HG02642 (cell line): ENCODE measurements at regions not wholly inside any gene's neighbourhood (a gene's known extent, or its start where the extent isn't known, plus 50 kb on each side); places are given as distances from the start of the nearest gene placed in this dataset.

Experiments
- ATAC-seq: cut with Tn5 transposase; IDR thresholded peaks from one replicate; pipeline ENCODE4 v1.9.1; 2021; ENCODE audit warnings: mild to moderate bottlenecking; ENCODE audit not compliant: unreplicated experiment, poor library complexity

DNA sequence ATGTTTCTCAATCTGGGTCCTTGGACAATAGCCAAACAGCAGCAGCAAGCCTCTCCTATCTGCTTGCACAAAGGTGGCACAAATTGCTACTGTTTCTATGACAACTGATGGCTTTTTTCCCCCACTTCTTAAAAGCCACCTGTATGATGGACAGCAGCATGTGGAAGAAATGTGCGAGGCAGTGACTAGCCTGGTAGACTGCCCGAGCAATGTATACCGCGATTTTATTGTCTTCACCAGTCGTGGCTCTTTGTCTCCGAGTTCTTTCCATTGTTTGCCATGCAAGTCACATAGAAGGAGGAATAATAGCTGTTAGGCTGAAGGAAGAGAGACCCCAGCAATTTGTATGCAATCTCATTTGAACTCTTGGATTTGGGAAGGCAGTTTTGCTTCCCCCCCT is 79.4 kb downstream of the S1PR1 start:
- ATAC-seq, result no peak

DNA sequence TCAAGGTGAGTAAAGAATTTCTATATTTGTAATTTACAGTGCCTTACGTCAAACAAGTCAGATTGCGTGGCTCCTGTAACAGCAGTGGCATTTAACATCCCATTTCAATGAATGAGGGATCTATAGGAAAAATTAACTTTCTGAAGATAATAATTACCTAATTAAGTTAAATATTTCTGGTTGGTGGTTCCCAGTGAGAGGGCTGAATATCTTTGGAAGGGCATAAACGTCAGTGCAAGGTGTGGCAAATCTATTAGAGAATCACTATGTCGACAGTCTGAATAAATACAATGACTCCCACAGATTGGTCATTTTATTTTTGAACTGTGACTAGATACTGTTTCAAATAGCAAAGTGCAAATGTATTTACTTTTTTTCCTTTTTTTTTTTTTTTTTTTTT is 80.0 kb downstream of the S1PR1 start:
- no peak for ATAC-seq

DNA sequence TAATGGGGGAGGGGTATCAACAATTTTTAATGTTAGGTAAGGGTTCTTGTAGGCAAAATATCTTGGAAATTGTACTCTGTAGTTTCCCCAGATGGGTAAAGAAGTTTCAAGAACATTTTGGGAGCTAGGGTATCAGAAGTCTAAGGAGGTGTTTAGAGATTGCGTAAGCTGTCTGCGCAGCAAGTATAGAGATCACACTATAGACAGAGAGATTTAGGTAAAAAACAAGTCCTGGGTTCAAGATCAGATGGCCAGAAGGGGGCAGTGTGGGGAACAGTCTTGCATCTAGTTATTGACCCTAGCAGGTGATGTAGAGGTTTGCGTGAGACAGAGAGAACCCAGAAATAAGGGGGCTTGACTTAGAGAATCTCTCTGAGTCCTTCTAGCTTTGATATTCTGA is 80.8 kb downstream of the S1PR1 start:
- ATAC-seq, result no peak

DNA sequence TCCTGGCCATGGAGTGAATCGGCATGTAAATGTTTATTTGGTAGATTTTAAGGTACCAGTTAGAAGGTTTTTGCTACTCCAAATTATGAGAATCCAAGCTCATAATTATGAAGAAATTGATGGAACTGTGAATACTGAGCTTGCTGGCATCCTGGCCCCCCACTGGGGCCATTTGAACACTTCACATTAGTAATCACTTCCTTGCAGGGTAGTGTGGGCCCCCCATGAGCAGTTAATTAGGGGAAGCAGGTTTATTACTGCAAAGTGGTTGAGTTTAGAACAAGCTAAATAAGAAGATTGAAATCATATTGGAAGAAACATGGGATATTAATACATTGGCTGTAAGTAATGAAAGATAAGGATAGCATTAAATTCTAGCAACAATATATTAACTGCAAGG is 86.7 kb downstream of the S1PR1 start:
- no peak for ATAC-seq

DNA sequence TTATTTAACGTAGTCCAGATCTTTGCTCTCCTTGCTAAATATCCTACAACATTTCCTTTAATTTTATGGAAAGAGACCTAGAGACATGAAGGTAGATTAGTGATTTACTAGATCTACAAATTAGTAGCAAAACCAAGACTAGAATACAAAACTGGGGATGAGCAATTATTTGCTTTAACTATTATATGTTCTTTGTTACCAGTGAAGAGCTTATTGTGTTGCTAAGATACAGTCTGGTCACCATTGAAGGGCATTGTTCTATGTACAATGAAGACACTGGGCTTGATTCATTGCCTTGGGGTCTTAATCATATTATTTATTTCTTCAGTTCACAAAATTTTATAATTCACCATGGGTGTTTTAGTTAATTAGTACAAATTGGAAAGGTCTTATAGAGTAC is 88.3 kb downstream of the S1PR1 start:
- no peak for ATAC-seq

DNA sequence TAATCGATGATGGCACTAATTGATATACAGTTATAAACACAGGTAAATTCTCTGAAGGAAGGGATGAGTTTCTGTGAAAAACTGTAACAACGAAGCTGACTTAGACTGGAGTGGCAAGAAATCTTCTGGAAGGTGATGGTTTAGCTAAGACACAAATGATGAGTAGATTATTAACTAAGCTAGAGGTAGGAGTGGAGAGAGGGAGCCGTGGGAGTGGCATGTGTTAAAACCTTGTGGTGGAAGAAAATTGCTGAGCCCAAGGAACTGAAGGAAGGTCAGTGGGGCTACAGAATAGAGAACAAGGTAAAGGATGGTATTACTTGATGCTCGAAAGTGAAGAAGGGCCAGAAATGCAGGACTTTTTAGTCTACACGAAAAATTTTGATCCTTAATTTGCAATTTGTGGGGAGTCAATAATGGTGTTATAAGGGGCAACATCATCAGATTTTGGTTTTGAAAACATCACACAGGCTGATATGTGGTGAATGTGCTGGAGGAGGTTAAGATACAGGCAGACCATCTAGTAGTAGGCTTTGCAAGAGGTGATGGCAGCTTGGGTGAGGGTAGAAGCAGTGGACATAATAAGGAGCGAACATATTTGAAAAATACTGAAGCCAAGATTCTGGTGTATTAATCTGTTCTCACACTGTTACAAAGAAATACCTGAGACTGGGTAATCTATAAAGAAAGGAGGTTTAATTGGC is 93.8 kb downstream of the S1PR1 start:
- no peak for ATAC-seq

DNA sequence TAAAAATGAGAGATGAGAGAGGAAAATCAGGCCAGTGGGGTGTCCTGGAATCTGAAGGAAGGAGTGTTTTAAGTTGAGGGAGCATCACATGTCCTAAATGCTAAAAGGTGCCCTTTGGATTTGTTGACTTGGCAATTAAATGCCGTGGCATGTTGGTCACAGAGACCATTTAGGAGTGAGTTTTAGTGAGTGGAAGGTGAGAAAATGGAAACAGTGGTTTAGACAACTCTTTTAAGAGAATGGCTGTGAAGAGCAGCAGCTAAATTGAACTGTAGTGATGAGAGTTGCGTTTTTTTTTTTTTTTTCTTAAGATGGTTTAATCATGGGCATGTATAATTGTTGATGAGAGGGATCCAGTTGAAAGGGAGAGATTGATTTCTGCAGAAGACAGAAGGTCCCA is 95.0 kb downstream of the S1PR1 start:
- ATAC-seq, result no peak

DNA sequence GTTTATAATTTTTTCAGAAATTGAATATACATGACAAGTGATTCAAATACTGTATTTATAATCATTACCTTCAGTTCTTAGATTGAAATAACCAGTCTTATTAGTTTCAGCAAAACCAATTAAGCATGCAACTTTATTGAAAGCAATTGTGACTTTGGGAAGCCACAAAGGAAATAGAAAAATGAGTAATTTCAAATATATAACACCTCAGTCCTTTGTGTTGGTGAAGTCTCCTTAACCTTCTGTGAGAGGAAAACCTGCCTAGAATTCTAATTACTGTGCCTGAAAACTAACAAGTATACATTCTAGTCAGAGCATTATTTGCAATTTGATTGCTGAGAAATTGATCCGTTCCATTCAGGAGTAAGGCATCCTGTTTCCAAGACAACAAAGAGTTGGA is 95.8 kb downstream of the S1PR1 start:
- no peak for ATAC-seq

DNA sequence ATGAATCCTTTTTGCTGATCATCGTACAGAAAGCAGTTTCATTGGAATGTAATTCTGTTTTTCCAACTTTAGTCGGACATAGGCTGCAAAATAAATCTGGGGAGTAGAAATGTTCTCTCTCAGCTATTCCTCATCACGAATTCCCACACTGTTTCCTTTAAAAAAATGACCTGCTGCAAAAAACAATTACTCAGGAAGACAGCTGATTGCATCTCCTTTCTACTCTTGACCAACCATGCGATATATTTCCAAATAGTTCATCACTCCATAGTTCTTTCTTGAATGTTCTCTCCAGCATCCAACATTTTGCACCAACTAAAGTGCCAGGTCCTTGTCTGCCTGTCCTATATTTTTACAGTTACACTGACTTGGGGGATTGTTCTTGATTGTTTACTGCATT is 96.4 kb downstream of the S1PR1 start:
- ATAC-seq, result no peak

DNA sequence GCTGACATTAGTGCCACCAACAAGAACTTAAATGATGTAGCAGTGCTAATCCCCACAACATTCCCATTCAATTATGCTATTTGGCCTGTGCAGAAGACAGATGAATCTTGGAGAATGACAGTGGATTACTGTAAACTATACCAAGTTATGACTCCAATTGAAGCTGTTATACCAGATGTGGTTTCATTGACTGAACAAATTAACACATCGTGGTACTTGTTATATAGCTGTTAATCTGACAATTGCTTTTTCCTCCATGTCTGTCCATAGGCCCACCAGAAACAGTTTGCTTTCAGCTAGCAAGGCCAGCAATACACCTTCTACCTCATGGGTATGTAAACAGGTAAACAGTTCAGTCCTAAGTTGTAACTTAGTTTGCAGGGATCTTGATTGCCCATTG is 101.1 kb downstream of the S1PR1 start:
- no peak for ATAC-seq

DNA sequence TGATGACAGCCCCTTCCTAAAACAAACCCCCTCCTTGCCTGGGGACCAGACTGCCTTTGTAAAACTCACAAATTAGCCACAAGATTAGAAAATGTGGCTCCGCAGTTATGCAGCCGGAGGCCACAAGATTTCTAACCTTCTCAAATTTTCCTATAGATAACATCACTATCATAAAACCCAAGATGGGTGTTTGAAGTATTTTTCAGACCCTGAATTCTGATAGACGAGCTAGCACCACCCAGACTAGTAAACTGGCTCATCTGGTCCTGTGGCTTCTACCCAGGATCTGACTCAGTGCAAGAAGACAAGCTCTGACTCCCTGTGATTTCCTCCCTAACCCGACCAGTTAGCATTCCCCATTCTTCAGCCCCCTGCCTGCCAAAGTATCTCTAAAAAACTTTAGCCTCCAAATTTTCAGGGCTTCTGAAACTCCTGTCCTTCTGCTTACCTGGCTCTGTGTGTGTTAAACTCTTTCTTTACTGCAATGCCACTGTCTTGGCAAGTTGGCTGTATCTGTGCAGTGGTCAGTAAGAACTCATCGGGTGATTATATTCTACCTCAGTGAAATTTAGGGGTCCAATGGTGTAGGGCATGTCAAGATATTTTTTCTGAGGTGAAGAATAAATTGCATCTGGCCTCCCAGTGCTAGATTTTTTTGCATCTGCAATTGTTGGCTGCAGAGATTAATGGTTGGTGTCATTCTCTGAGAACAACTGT is 102.1 kb downstream of the S1PR1 start:
- ATAC-seq, result no peak

DNA sequence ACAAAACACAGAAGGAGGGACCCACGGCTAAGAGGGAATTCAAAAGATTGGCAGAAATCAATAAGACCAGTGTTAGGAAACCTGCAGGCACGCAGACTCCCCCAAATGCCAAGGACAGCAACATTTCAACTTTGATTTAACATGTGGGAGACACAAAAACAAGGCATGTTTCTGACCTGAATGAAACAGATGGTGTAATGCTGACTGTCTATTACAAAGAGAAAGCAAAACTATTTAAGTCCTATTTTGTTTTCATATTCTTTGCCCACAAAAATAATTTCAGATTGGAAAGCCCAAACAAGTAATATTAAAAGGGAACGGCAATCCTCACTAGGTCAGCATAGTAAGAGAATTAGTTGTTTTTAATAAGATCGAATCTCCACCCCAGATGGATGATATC is 107.9 kb downstream of the S1PR1 start:
- ATAC-seq, result no peak

DNA sequence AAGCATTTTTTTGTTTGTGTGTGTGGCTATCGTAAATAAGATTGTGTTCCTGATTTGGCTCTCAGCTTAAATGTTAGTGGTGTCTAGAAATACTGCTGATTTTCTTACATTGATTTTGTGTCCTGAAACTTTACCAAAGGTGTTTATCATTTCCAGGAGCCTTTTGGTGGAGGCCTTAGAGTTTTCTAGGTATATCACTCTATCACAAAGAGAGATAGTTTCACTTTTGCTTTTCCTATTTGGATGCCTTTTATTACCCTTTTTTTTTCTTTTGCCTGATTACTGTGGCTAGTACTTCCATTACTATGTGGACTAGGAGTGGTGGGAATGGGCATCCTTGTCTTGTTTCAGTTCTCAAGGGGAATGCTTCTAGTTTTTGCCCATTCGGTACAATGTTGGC is 109.6 kb downstream of the S1PR1 start:
- no peak for ATAC-seq

DNA sequence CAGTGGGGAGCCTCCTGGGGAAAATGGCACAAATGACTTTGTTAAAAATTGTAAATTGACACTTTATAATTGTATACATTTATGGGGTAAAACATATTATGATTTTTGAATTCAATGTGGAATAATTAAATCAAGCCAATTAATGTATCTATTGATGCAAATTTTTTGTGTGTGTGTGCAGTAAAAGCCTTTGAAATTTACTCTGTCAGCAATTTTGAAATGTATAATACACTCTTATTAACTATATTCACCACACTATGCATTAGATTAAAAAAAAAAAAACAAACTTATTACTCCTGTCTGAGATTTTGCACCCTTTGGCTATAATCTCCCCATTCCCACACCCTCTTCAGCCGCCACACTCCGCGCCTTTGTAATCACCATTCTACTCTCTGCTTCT is 119.2 kb downstream of the S1PR1 start:
- ATAC-seq, result no peak

DNA sequence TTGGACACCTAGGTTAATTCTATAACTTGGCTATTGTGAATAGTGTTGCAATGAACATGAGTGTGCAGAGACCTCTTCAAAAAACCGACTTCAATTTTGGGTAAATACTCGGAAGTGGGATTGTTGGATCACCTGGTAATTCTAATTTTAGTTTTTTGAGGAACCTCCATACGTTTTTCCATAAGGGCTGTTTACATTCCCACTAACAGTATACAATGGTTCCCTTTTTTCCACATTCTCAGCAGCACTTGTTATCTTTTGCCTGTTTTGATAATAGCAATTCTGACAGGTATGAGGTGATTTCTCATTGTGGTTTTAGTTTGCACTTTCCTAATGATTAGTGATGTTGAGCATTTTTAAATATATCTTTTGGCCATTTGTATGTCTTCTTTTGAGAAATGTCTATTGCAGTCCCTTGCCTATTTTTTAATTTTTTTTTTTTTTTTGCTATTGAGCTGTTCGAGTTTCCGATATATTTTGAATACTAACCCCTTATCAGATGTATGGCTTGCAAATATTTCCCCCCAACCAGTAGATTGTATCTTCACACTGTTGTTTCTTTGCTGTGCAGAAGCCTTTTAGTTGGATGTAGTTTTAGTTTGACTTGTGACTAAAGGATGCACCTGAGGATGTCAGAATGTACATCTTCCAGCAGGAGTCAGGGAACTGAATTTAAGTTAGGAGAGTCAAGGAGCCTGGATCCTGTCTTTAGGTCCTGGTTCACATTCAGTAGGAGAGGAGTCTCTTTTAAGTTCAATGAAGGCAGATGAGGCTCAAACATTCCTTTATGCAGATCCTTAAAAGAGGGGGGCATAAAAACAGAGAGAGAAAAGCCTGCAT is 120.0 kb downstream of the S1PR1 start:
- ATAC-seq, result peak; percentile 31

DNA sequence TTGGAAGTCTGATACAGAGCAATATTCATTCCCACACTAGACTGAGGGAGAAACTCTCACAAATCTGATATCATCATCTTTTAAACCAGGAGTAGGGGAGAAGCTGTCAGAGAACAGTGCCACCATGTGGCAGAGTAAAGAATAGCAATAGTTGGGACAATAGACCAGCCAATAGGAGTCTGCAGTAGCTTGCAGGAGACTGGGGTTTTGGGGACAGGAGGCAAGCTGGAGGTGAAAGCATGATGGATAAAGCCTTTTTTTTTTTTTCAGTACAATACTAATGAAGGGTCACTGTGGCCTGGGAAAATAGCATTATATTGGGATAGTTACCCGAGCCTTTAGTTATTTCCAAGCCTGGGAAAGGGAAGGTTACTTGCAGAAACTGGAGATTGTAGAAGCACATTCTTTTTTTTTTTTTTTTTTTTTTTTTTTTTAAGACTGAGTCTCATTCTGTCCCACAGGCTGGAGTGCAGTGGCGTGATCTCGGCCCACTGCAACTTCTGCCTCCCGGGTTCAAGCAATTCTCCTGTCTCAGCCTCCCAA is 120.7 kb downstream of the S1PR1 start:
- peak; percentile 97 for ATAC-seq

DNA sequence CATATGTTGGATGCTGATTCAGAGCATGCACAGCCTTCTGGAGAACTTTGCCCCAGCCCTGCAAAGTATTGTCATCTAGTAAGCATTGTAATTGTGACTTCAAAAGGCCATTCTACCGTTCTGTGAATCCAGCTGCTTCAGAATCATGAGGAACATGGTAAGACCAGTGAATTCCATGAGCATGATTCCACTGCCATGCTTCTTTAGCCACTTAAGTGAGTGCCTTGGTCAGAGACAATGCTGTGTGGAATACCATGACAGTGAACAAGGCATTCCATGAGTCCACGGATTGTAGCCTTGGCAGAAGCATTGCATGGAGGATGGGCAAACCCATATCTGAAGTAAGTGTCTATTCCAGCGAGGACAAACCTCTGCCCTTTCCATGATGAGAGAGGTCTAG is 123.7 kb downstream of the S1PR1 start:
- no peak for ATAC-seq

DNA sequence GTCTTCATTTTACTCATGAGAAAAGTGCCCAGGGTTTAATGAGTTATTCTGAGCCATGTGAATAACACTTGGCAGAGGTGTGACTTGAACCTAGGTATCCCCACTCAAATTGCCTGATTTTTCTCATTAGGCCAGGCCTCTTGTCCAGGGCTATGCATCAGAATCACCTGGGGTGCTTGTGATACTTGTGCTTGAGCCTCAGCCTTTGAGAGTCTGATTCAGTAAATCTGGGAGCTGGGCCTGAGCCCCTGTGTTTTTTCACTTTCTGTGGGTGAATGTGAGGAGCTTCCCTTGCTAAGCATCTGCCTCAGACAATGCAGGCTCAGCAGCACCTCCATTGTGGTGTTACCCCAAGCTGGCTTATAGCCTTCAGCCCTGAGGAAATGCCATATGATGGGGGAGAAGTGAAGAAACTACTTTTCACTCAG is 127.1 kb downstream of the S1PR1 start:
- peak; percentile 42 for ATAC-seq

DNA sequence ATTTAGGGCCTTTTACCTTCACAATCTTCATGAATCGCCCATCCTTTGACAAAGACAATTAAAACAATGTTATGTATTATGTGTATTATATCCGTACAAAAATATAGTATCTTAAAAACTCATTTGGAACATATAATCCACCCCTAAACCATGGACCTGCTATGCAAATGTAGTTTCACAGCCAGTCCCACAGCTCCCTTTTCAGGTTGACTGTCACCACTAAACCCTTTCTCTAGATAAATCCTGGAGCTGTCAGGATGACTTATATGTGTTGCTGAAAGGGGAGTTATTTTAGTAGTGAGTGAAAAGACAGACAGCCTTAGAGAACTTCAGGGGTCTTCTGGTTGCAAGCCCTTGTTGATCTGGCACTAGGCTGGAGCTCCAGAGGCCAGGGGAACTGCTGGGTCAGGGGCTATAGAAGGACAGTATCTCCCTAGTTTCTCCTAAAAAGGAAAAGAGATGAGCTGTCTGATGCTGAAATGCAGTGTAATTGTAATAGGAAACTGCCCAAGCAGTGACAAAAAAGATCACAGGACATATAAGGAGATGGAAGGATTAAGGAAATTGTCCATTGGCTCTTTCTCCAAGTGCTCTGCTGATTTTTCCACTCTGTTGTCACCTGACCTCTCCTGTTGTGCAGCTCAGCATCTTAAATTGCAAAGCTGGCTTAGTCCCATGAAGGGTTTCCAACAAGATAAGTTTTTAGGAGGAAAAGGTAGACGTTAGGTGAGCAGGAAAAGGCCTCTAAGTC is 127.7 kb downstream of the S1PR1 start:
- ATAC-seq, result peak; percentile 64

DNA sequence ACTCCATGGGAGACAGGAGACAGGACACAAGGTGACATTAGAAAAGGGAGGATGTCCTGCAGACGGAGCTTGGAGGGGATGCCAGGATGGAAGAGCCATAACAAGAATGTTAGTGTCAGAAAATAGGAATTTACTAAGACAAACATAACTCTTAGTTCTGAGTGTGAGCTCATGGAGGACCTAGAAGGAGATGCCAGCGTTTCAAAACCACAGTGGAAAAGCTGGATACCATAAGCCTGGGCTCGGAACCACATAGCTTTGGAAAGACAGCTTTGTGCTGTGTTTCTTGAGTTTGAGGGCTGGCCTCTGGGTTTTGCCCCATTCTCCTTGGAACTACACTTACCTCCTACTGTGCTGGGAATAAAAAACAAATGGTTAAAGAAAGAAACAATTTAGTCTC is 128.4 kb downstream of the S1PR1 start:
- ATAC-seq, result no peak
